ENCODE measurements at regions not wholly inside any gene's neighbourhood (a gene's known extent, or its start where the extent isn't known, plus 50 kb on each side); places are given as distances from the start of the nearest gene placed in this dataset.

- TF ChIP-seq CTCF (IDR thresholded peaks at IDR 0.05; ENCODE audit: extremely low read depth in 1 of 2, insufficient read depth in 1 of 2, low read depth in 1 of 2, low read length in 2 of 2), result no peak
- TF ChIP-seq POLR2AphosphoS5 (IDR thresholded peaks at IDR 0.05; ENCODE audit: insufficient read depth, low read depth, low read length), result no peak
- TF ChIP-seq POLR2A (IDR thresholded peaks at IDR 0.05; ENCODE audit: low read depth, low read length), result no peak
Observed at GRCh38 chr14:83247924-83248639, 1714.4 kb upstream of the SEL1L start.
